H54 (cell line): ENCODE measurements at regions not wholly inside any gene's neighbourhood (a gene's known extent, or its start where the extent isn't known, plus 50 kb on each side); places are given as distances from the start of the nearest gene placed in this dataset.
A peak's percentile ranks its signal among the peaks of the same experiment; 100 is the strongest.

Source experiments
- DNase-seq: peaks from one replicate; pipeline ENCODE4 v3.0.0; 2011; ENCODE audit warnings: low spot score, mixed read lengths; ENCODE audit not compliant: insufficient read length
- FAIRE-seq: peaks from 3 replicates; lab custom pipeline; 2011; peaks lifted over from hg19 to GRCh38; lab: Jason Lieb, UNC
- POLR2A ChIP-seq: IDR thresholded peaks from 2 replicates; pipeline ENCODE4 v1.6.1; 2011; ENCODE audit warnings: low read depth, mild to moderate bottlenecking, low read length

DNA sequence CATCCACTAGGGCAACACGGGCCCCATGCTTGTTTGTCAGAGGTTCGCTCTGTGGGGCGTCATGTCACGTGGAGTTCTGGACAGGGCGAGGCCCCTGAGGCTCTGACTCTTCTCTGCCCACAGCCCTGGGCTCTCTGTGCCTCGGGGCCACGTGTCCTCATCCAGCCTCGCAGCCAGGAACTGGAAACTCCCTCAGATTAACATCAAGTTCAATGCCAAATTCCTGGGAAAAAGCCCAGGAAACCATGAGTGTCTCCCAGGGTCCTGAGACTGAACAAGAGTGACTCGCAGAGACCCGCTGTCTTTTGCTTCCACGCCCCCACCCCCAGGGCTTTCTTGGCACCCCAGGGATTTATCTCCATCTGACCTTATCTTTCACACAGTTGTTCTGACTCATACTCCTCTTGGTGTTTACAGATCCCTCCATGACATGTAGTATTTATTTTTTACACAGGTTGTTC lies 174.0 kb upstream of the PIEZO2 start:
- TF ChIP-seq POLR2A: no peak
- DNase-seq (no peak), FAIRE-seq (peak; percentile 84)

DNA sequence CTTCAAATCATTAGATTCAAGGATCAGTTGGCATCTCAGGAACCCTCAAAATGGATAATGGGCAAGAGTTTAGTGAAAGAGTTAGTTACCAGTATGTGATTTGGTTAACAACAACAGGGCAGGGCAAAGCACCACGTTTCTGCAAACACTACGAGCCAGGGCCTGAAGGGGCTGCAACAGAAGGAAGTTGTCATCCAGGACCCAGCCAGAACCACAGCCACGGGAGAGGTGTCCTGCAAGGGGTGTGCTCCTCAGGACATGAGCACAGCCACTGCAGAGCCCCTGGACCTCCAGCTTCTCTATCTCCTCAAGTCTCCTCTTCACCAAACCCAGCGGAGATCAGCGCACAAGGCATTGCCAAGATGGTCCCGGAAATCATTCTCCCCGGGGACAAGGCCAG lies 173.3 kb upstream of the PIEZO2 start:
- no peak for TF ChIP-seq POLR2A
- FAIRE-seq: no peak
- DNase-seq: no peak

DNA sequence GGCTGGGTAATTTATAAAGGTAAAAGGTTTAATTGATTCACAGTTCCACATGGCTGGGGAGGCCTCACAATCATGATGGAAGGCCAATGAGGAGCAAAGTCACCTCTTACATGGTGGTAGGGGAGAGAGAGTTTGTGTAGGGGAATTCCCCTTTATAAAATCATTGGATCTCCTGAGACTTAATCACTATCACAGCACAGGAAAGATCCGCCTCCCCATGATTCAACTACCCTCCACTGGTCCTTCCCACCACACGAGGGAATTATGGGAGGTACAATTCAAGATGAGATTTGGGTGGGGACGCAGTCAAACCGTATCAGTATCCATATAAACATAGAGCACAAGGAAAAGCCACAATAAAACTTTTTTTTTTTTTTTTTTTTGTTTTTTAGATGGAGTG lies 172.6 kb upstream of the PIEZO2 start:
- DNase-seq: no peak
- no peak for FAIRE-seq
- no peak for TF ChIP-seq POLR2A

DNA sequence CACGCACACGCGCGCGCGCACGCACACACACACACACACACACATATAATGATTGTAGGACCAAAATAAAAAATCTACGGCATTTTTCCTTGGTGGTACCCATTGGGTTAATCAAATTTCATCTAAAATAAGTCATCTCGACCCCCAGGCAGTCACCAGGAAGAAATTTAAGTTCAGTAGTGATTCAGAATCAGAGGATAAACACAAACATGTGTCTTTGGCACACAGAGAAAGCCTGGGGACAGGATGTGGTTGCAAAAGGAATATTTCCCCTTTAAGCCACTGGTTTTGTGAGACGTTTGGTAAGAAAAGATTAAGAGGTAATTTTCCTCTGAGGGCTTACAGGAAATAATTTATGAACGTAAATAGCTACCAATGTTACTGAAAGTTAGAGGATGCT lies 171.6 kb upstream of the PIEZO2 start:
- FAIRE-seq: peak; percentile 75
- DNase-seq: no peak
- no peak for TF ChIP-seq POLR2A

DNA sequence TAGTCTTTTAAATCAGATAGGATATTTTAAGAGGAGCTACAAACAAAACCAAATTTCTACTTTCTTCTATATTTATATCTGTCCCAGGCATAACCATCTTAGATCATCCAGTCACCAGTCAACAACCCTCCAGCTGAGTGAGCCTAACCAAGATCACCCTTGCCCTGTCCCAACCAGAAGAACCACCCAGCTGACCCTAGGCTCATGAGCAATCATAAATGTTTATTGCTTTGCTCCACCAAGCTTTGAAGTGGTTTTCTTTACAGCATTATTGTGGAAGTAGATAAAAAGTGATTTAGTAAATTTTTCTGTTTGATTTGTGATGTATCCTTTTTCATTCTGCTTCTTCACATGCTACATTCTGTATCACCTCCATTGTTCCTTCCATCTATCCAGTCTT lies 167.2 kb upstream of the PIEZO2 start:
- DNase-seq (no peak), FAIRE-seq (no peak)
- TF ChIP-seq POLR2A: no peak

DNA sequence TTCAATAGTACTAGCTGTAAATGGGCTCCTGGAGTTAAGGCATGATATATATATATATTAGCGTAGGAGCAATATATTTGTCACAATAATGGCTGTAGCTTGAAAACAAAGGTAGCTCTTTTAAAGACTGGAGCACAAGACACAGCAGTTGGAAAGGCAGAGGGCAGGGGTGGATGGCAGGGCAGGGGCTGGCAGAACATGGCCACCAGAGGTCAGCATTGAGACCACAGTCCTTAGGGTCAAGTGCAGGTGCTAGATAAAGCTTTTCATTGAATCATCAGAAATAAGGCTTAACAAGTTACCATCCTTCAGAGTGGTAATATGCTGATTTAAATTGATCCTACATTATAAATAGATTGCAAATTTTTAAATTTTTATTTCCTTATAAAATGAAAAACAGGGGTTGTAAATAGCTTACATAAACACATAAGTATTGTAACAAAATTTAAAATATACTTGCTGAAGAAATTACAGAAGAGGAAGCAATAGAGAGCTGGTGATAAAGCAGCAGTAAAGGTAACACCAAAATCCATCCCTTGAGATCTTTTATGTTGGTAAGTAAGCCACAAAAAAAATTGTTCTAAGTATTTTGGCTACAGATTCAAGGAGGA lies 161.2 kb upstream of the PIEZO2 start:
- no peak for DNase-seq
- no peak for TF ChIP-seq POLR2A
- FAIRE-seq: peak; percentile 72

DNA sequence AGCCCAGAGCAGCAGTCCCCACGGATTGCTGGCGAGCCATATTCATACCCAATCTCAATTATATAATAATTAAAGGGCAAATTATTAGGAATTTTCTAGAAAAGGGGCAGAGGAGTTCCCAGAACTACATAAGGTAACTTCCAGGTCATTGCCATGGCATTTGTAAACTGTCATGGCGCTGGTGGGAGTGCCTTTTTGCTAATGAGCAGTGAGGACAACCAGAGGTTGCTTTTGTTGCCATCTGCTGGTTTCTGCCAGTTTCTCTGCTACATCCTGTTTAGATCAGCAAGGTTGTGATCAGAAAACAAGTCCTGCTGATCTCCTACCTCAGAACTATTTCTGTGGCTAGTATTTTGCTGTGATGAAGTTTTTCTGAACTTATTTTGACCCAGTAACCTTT lies 159.8 kb upstream of the PIEZO2 start:
- FAIRE-seq: peak; percentile 48
- TF ChIP-seq POLR2A: no peak
- no peak for DNase-seq

DNA sequence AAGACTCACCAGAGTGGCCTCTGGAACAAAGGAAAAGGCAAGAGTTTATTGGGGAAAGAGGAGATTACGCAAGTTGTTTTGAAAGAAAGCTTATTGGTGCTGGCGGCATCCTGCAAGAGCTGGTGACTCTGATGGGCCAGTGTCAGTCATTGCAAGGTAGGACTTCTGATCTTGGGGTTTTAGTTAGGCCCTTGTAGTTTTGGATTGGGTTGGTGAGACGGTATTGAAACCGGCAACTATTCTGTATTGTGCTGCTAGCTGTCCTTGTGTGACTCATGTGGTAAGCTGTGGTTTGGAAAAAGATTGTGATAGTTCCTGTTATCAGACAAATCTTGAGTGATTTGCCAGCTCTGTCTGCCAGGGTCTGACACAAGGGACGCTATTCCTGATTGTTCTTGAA lies 159.1 kb upstream of the PIEZO2 start:
- TF ChIP-seq POLR2A: no peak
- FAIRE-seq: peak; percentile 75
- no peak for DNase-seq

DNA sequence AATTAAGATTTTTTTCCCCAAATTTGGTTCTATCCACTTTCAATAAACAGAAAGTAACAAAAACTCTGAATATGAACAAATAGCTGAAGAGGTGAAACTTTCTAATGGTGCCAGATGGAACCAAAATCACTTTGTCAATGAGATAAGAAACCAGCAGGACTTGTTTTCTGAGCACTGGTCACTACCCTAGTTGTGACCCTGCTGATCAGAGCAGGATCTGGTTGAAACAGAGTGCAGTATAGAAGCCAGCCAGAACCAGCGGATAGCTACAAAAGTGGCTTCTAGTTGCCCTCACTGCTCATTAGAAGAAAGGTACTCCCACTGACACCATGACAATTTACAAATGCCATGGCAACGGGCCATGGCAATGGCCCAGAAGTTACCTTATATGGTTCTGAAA lies 158.3 kb upstream of the PIEZO2 start:
- TF ChIP-seq POLR2A: no peak
- FAIRE-seq: no peak
- no peak for DNase-seq

DNA sequence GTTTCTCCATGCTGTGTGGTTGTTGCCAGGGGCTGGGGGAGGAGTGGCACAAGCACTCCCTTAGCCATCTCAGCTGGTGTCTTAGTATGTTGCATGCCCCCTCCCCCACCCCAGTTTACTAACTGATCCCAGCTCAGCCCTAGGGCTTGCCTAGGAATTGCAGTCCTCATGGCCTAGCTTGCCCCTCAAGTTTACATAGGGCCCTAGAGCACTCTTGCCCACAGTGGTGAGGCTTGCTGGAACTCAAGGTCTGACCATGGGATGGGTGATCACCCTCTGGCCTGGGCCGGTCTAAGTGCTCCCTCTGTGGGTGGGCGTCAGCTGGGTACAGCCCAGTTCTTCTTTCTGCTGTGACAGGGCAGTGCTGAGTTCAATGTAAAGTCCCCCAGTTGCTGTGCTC lies 156.1 kb upstream of the PIEZO2 start:
- DNase-seq: no peak
- no peak for FAIRE-seq
- no peak for TF ChIP-seq POLR2A

DNA sequence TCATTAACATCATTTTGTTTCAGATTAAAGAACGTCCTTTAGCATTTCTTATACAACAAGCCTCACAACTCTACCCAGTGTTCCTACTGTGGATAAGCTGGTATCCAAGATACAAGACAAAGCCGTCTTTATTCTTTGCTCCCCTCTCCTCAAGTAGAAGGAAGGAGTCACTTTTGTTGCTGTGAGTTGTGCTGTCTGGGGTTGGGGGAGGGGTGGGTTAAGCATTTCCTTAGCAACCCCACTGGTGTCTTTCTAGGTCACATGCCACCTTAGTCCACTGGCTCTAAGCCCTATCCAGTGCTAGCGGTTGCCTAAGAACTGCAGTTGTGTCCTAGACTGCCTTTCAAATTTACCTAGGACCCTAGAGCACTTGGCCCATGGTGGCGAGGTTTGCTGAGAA lies 155.6 kb upstream of the PIEZO2 start:
- FAIRE-seq (no peak), DNase-seq (no peak)
- no peak for TF ChIP-seq POLR2A

DNA sequence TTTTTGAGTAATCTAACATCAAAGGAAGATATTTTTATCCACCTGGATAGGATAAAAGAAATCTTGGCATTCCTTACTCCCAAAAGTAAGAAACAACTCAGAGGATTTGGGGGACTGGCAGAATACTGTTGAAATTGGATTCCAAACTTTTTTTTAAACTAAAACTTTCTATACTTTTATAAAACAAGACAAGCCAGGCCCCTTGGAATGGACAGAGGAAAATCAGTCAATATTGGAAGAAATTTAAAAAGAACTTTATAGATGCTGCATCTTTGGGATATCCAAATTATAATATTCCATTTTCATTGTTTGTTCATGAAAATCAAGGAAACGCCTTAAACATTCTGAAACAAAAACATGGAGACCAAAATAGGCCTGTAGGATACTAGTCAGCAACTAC lies 147.6 kb upstream of the PIEZO2 start:
- DNase-seq (no peak), FAIRE-seq (no peak)
- TF ChIP-seq POLR2A: no peak

DNA sequence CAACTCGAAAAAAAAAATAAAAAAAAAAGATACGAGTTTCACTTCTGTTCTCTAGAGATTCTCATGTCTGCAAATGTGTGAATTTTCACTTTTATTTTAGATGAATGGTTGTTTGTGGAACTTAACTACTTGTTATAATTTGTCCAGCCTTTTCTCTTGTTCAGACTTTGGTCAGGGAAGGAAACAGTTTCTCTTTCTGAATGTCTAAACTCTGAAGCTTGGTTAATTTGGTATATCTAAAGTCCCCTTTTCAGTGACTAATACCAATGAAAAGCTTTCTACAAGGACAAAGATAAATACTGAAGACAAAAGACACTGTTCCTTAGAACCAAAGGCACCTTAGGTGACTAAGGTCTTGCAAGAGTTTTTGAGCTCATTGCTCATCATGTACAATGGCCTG lies 144.4 kb upstream of the PIEZO2 start:
- FAIRE-seq (peak; percentile 15), DNase-seq (no peak)

DNA sequence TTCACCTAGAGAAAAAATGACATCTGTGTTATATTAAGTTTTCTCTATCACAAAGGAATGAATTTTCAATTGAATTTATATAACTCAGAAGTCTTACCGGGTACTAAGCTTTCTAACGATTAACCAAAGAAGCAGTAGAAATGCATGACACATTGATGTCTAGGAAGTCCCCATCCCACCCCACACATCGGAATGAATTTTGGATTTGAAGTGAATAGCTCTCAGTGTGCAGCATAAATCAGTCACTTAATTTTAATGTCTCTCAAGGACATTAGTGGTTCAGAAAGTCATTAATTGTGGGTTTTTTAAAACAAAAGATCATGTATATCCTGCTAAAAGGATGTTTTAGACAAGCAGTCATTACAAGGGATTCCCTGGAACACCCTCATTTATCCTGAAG lies 141.4 kb upstream of the PIEZO2 start:
- DNase-seq (no peak), FAIRE-seq (no peak)
- no peak for TF ChIP-seq POLR2A

More for the DNA sequence above, 144.4 kb upstream of the PIEZO2 start:
- TF ChIP-seq POLR2A: no peak

DNA sequence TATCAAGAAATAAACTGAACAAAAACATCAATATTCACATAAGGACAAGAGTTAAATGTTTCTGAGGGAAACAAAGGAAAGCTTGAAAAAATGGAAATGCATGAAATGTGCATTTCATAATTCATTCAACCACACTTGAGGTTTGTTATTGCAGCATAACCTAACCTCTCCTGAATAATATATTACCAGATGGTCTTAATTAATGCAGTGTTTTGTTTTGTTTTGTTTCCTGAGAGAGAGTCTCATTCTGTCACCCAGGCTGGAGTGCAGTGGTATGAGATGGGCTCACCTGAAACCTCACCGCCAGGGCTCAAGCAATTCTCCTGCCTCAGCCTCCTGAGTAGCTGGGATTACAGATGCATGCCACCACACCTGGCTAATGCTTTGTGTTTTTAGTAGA lies 139.9 kb upstream of the PIEZO2 start:
- no peak for TF ChIP-seq POLR2A
- FAIRE-seq: no peak
- DNase-seq: no peak
